HG03066 (cell line): ENCODE measurements at regions not wholly inside any gene's neighbourhood (a gene's known extent, or its start where the extent isn't known, plus 50 kb on each side); places are given as distances from the start of the nearest gene placed in this dataset.

Experiments
- ATAC-seq: cut with Tn5 transposase; IDR thresholded peaks from one replicate; pipeline ENCODE4 v1.9.1; 2021; ENCODE audit warnings: low read depth; ENCODE audit not compliant: unreplicated experiment

- no peak for ATAC-seq
These were observed 539.6 kb downstream of the CCDC171 start for GRCh38 chr9:16092142-16093091.

- ATAC-seq, result no peak
These were observed 545.5 kb downstream of the CCDC171 start for GRCh38 chr9:16098306-16098705.

DNA sequence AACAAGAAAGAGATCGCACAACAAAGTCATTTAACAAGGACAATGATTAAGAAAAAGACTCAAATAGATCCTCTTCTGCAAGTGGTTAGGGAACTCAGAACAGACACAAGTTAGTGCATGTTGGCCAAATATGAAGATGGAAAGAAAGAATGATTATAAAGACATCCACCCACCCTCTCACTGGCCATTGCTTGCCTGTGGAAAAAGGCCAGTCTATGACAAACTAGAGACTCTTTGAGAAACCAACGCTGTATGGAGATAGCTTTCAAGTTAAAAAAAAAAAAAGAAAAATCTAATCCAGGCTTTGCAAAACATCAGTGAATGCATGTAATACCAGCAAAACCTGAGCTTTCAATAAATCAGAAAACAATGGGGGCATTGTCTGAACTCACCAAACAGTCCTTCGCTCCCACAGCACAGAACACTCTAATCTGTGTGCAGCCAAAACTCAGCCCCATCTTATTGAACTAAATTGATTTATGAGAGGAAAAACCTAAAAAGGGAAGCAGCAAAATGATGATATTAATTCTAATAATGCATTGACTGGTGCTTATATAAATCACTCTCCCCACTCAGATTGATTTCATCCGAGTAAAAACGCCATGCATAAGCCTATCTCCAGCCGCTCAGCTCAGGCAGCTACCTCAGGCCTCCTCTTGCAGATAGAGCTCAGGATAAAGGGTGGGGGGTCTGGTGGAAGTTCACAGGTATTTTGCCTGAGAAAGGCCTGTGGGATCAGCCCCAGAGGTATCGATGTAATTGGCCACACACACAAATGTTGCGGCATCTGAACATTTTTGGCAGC is 547.1 kb downstream of the CCDC171 start:
- no peak for ATAC-seq

- no peak for ATAC-seq
These were observed 547.8 kb downstream of the CCDC171 start for GRCh38 chr9:16100537-16101091.

DNA sequence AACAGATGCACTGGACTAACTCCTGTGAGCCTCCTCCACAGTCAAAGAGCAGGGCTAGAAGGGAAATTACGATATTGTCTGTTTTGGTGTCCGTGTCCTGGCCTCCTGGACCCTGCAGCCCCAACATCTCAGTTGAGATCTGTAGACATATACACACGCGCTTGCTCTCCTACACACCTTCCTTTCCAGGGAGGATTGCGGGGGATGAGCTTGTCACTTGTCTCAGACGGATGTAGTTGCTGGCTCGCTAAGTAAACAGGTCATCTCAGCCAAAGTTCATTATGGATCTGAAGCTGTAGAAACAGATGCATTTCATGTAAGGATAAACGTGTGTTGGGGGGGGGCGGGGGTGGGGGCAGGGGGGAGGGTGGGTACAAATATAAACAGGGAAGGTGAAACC is 549.3 kb downstream of the CCDC171 start:
- no peak for ATAC-seq

GRCh38 chr9:16103620-16104397 is 551.0 kb downstream of the CCDC171 start:
- no peak for ATAC-seq

DNA sequence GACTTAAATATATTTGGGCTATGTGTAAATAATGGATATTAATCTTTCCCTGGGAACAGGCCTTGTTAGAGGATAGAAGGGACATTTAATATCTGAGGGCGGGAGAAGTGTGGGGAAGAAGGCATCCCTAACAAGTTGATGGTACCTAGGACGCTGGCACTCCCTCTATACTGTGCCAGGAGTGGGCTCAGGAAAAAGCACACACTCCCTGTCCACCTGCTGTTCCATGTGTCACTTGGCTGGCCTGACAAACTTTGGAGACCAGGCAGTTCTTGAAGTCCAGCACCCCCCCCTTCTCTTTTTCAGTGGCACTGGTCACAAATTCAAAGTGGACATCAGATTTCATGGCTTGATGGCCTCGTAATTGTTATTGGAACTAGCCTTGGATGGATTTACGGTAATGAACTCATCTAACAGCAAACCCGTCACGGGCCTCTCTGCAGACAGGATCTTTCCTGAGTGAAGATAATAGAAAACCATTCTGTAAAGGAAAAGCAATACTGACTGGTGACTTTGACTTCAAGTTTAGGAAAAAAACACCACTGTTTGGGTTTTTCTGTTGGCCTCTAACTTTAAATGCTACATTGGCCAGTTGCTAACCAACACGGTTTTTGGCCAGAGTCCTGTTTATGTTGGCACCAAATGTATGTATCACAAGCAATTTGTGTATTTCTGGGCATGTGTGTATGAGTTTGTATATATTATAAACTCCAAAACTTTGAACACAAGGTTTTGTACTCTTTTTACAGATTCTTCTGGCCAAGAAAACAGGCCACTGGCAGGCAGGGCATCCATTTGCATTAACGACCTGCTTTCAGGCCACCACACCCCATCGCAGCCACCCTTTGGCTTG is 552.6 kb downstream of the CCDC171 start:
- ATAC-seq, result no peak

- ATAC-seq, result no peak
These were observed 553.3 kb downstream of the CCDC171 start for GRCh38 chr9:16106021-16106571.

GRCh38 chr9:16112116-16112515 is 559.3 kb downstream of the CCDC171 start:
- ATAC-seq, result no peak

DNA sequence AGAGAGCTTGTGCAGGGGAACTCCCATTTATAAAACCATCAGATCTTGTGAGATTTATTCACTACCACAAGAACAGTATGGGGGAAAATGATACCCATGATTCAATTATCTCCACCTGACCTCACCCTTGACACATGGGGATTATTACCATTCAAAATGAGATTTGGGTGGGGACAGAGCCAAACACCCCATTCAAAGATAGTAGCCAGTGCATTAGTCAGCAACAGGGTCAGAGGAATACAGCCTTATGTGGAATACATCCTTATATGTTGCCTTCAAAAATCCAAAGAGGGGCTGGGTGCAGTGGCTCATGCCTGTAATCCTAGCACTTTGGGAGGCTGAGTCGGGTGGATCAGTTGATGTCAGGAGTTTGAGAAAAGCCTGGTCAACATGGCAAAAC is 563.2 kb downstream of the CCDC171 start:
- ATAC-seq, result no peak

GRCh38 chr9:16118043-16118442 is 565.2 kb downstream of the CCDC171 start:
- no peak for ATAC-seq

GRCh38 chr9:16119261-16120230 is 566.7 kb downstream of the CCDC171 start:
- ATAC-seq, result no peak

GRCh38 chr9:16120231-16120641 is 567.4 kb downstream of the CCDC171 start:
- no peak for ATAC-seq

GRCh38 chr9:16120727-16121126 is 567.9 kb downstream of the CCDC171 start:
- no peak for ATAC-seq

GRCh38 chr9:16121168-16121567 is 568.3 kb downstream of the CCDC171 start:
- no peak for ATAC-seq

- ATAC-seq, result no peak
These were observed 568.9 kb downstream of the CCDC171 start for GRCh38 chr9:16121601-16122286.

DNA sequence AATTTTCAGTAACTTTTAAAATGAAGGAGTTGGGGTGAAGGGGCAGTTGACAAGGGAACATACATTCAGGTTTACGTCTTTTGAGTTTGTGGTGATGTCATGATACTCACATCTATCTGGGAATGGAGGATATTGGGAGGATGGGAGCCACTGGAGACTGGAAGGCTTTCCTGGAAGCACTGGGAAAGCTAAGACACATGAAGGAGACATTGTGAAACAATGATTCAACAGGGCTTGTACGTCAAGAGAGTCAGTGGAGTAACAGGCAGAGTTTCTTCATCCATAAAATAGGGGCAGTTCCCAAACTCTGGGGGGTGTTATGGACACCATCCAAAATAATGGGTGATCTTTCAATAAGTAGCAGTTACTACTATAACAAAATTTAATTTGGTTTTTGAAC is 572.8 kb downstream of the CCDC171 start:
- ATAC-seq, result no peak

- ATAC-seq, result no peak
These were observed 573.2 kb downstream of the CCDC171 start for GRCh38 chr9:16126042-16126441.
